GM19452 (cell line): ENCODE measurements at regions not wholly inside any gene's neighbourhood (a gene's known extent, or its start where the extent isn't known, plus 50 kb on each side); places are given as distances from the start of the nearest gene placed in this dataset.

Source experiments
- ATAC-seq: cut with Tn5 transposase; IDR thresholded peaks from one replicate; pipeline ENCODE4 v1.9.1; 2021; ENCODE audit not compliant: unreplicated experiment

GRCh38 chr2:204012072-204012653 is 75.6 kb downstream of the ICOS start:
- ATAC-seq, result no peak

- ATAC-seq, result no peak
These were observed 78.7 kb downstream of the ICOS start for GRCh38 chr2:204015118-204015843.

GRCh38 chr2:204018717-204019116 is 82.2 kb downstream of the ICOS start:
- no peak for ATAC-seq

GRCh38 chr2:204019572-204020501 is 83.3 kb downstream of the ICOS start:
- ATAC-seq, result peak; percentile 68

GRCh38 chr2:204021290-204022081 is 84.9 kb downstream of the ICOS start:
- no peak for ATAC-seq

- ATAC-seq, result no peak
These were observed 86.0 kb downstream of the ICOS start for GRCh38 chr2:204022550-204022949.

GRCh38 chr2:204023088-204023487 is 86.5 kb downstream of the ICOS start:
- ATAC-seq, result no peak

GRCh38 chr2:204024503-204024902 is 87.9 kb downstream of the ICOS start:
- ATAC-seq, result no peak

GRCh38 chr2:204024906-204025475 is 88.4 kb downstream of the ICOS start:
- no peak for ATAC-seq

- ATAC-seq, result no peak
These were observed 89.7 kb downstream of the ICOS start for GRCh38 chr2:204026294-204026693.

- ATAC-seq, result peak; percentile 97
These were observed 90.5 kb downstream of the ICOS start for GRCh38 chr2:204027091-204027490.

GRCh38 chr2:204030322-204030721 is 93.8 kb downstream of the ICOS start:
- ATAC-seq, result no peak

- no peak for ATAC-seq
These were observed 94.5 kb downstream of the ICOS start for GRCh38 chr2:204031056-204031455.

GRCh38 chr2:204032301-204032700 is 95.7 kb downstream of the ICOS start:
- ATAC-seq, result no peak

GRCh38 chr2:204033611-204034495 is 97.3 kb downstream of the ICOS start:
- no peak for ATAC-seq

GRCh38 chr2:204036706-204037105 is 100.1 kb downstream of the ICOS start:
- no peak for ATAC-seq

GRCh38 chr2:204037286-204037685 is 100.7 kb downstream of the ICOS start:
- ATAC-seq, result no peak

GRCh38 chr2:204039298-204039838 is 102.8 kb downstream of the ICOS start:
- ATAC-seq, result no peak

GRCh38 chr2:204040016-204040415 is 103.5 kb downstream of the ICOS start:
- no peak for ATAC-seq
